IPS-18a (cell line): ENCODE measurements at regions not wholly inside any gene's neighbourhood (a gene's known extent, or its start where the extent isn't known, plus 50 kb on each side); places are given as distances from the start of the nearest gene placed in this dataset.
"Not testable (repeated sequence)": the region's sequence is repeated elsewhere in the genome, so short reads cannot be mapped to it uniquely, and the experiment has no call there.

Experiments used
- H3K27ac ChIP-seq: one replicate; pipeline ENCODE4 v1.5.1; 2013; ENCODE audit warnings: low read length
- H3K27me3 ChIP-seq: one replicate; pipeline ENCODE4 v1.6.1; 2013; ENCODE audit warnings: mild to moderate bottlenecking, low read length; ENCODE audit not compliant: control insufficient read depth, insufficient read depth
- H3K36me3 ChIP-seq: one replicate; pipeline ENCODE4 v1.6.1; 2013; ENCODE audit warnings: low read depth, low read length; ENCODE audit not compliant: control insufficient read depth
- H3K4me1 ChIP-seq: one replicate; pipeline ENCODE4 v1.6.1; 2013; ENCODE audit warnings: low read depth, low read length; ENCODE audit not compliant: control insufficient read depth
- H3K4me3 ChIP-seq: one replicate; pipeline ENCODE4 v1.5.1; 2013; ENCODE audit warnings: low read length
- H3K9ac ChIP-seq: one replicate; pipeline ENCODE4 v1.6.1; 2013; ENCODE audit warnings: mild to moderate bottlenecking, low read length, moderate library complexity
- H3K9me3 ChIP-seq: one replicate; pipeline ENCODE4 v1.6.1; 2013; ENCODE audit warnings: low read depth, low read length; ENCODE audit not compliant: control insufficient read depth

DNA sequence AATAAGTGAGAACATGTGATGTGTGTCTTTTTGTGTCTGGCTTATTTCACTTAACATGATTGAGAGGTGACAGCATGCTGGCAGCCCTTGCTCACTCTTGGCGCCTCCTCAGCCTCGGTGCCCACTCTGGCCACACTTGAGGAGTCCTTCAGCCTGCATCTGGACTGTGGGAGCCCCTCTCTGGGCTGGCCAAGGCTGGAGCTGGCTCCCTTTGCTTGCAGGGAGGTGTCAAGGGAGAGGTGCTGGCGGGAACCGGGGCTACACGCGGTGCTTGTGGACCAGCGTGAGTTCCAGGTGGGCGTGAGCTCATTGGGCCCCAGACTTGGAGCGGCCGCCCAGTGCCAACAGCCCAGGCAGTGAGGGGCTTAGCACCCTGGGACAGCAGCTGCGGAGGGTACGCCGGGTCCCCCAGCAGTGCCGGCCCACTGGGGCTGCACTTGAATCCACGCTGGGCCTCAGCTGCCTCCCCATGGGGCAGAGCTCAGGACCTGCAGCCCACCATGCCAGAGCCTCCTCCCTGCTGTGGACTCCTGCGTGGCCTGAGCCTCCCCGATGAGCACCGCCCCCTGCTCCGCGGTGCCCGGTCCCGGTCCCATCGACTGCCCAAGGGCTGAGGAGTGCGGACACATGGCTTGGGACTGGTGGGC lies 658.6 kb downstream of the GRXCR1 start:
- Histone ChIP-seq H3K4me3 (no peak overlapping the region), H3K9ac (no peak overlapping the region), H3K4me1 (no peaks in the 10 kb centered on the region), H3K9me3 (peaks cover 7% of the 10 kb centered on the region), H3K27ac (no peak overlapping the region), H3K36me3 (no peaks in the 10 kb centered on the region), H3K27me3 (no peaks in the 10 kb centered on the region)

- H3K36me3 ChIP-seq = no peaks in the 10 kb centered on the region
- no peaks in the 10 kb centered on the region for H3K4me1 ChIP-seq
- no peaks in the 10 kb centered on the region for H3K27me3 ChIP-seq
- peaks cover 7% of the 10 kb centered on the region for H3K9me3 ChIP-seq
- no peak overlapping the region for H3K4me3 ChIP-seq
- no peak overlapping the region for H3K27ac ChIP-seq
- no peak overlapping the region for H3K9ac ChIP-seq
These were observed 663.7 kb downstream of the GRXCR1 start for GRCh38 chr4:43556262-43556661.

DNA sequence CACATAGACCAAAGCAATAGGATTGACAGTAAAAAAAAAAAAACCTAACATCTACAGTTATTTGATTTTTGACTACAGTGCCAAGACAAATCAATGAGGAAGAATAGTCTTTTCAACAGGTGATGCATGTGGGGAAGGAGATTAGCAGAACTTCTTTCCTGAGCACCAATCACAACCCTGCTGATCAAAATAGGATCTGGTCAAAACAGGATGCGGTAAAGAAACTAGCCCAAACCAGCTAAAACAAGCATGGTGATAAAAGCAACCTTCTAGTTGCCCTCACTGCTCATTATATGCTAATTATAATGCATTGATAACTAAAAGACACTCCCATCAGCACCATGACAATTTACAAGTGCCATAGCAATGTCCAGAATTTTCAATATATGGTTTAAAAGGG lies 667.5 kb downstream of the GRXCR1 start:
- H3K36me3 ChIP-seq = no peaks in the 10 kb centered on the region
- no peak overlapping the region for H3K4me3 ChIP-seq
- H3K27ac ChIP-seq = no peak overlapping the region
- H3K4me1 ChIP-seq = no peaks in the 10 kb centered on the region
- no peak overlapping the region for H3K9ac ChIP-seq
- no peaks in the 10 kb centered on the region for H3K27me3 ChIP-seq
- H3K9me3 ChIP-seq = peaks cover 3% of the 10 kb centered on the region

- no peaks in the 10 kb centered on the region for H3K27me3 ChIP-seq
- H3K4me3 ChIP-seq = no peak overlapping the region
- no peaks in the 10 kb centered on the region for H3K4me1 ChIP-seq
- no peaks in the 10 kb centered on the region for H3K36me3 ChIP-seq
- no peak overlapping the region for H3K27ac ChIP-seq
- no peaks in the 10 kb centered on the region for H3K9me3 ChIP-seq
- no peak overlapping the region for H3K9ac ChIP-seq
These were observed 671.6 kb downstream of the GRXCR1 start for GRCh38 chr4:43564107-43564506.

DNA sequence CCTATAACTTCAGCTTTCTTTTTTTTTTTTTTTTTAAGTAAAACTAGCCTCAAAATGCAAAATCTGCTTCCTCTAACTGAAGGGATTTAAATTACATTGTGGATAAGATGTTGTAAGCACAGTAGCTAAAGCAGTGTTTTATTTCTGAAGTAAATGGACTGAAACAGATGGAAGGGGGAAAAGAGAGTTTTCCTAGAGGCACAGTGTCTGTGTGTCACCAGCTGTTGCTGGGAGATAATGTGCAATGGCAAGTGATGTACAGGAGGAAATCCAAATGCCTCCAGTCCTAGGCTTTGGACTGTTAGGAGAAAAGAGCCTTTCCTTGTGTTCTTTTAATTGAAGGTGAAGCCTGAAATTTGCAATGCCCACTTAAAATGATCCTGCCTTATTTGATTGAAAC lies 672.1 kb downstream of the GRXCR1 start:
- no peak overlapping the region for H3K27ac ChIP-seq
- H3K9me3 ChIP-seq = no peaks in the 10 kb centered on the region
- no peaks in the 10 kb centered on the region for H3K4me1 ChIP-seq
- H3K4me3 ChIP-seq = no peak overlapping the region
- H3K36me3 ChIP-seq = no peaks in the 10 kb centered on the region
- no peaks in the 10 kb centered on the region for H3K27me3 ChIP-seq
- no peak overlapping the region for H3K9ac ChIP-seq

DNA sequence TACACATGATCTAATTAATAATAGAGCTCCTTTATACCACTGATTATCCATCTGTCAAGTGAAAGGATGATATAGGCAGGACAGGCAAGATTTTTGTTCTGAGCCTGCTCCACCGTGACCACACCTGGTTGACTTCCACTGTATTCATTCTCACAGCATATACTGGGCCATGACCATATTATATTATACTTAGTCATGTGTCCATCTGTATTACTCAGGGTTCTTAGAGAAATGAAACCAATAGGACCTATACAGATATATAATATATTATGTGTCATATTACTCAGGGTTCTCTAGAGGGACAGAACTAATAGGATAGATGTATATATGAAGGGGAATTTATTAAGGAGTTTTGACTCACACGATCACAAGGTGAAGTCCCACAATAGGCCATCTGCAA lies 675.1 kb downstream of the GRXCR1 start:
- no peak overlapping the region for H3K9ac ChIP-seq
- no peaks in the 10 kb centered on the region for H3K4me1 ChIP-seq
- no peaks in the 10 kb centered on the region for H3K36me3 ChIP-seq
- H3K4me3 ChIP-seq = no peak overlapping the region
- H3K9me3 ChIP-seq = no peaks in the 10 kb centered on the region
- H3K27me3 ChIP-seq = no peaks in the 10 kb centered on the region
- no peak overlapping the region for H3K27ac ChIP-seq

DNA sequence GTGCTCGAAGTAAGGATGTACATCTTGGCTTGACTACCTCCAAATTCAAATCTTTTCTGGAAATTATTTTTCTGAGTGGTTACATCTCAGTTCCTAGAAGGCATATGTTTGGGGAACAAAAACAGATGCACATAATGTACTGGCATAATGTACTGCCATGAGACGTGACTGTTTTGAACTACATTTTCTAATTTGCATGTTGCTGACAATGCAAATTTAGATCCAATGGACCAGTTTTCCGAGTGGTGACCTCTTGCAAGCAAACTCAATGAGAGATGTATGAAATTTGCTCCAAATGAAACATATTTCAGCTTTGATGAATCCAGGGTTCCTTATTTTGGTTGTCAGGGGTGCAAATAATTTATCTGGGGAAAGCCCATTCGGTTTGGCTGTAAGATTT lies 694.3 kb downstream of the GRXCR1 start:
- no peak overlapping the region for H3K9ac ChIP-seq
- H3K36me3 ChIP-seq = no peaks in the 10 kb centered on the region
- H3K9me3 ChIP-seq = no peaks in the 10 kb centered on the region
- no peak overlapping the region for H3K27ac ChIP-seq
- no peak overlapping the region for H3K4me3 ChIP-seq
- no peaks in the 10 kb centered on the region for H3K4me1 ChIP-seq
- no peaks in the 10 kb centered on the region for H3K27me3 ChIP-seq

DNA sequence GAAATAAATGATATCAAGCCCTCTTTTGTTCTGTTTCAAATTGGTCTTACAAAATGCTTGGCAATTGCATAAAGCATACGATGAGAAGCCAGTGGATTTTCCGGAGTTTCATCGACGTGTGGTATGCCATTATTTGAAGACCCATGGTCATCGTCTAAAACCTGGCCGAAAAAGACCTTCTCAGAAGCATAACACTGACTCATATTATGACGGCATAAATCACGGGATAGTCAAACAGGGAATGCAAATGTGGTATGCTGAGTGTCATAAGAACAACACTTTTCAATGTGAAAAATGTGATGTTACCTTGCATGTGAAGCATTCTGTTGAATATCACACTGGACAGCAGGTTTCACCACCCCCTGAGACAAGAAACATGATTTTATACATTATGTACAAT lies 695.2 kb downstream of the GRXCR1 start:
- H3K36me3 ChIP-seq = no peaks in the 10 kb centered on the region
- H3K9me3 ChIP-seq = no peaks in the 10 kb centered on the region
- no peaks in the 10 kb centered on the region for H3K27me3 ChIP-seq
- H3K4me3 ChIP-seq = no peak overlapping the region
- no peak overlapping the region for H3K9ac ChIP-seq
- H3K27ac ChIP-seq = no peak overlapping the region
- no peaks in the 10 kb centered on the region for H3K4me1 ChIP-seq

GRCh38 chr4:43607400-43607799 lies 714.9 kb downstream of the GRXCR1 start:
- H3K9ac ChIP-seq = no peak overlapping the region
- H3K27me3 ChIP-seq = no peaks in the 10 kb centered on the region
- H3K4me1 ChIP-seq = no peaks in the 10 kb centered on the region
- H3K9me3 ChIP-seq = no peaks in the 10 kb centered on the region
- H3K36me3 ChIP-seq = no peaks in the 10 kb centered on the region
- no peak overlapping the region for H3K27ac ChIP-seq
- H3K4me3 ChIP-seq = no peak overlapping the region

DNA sequence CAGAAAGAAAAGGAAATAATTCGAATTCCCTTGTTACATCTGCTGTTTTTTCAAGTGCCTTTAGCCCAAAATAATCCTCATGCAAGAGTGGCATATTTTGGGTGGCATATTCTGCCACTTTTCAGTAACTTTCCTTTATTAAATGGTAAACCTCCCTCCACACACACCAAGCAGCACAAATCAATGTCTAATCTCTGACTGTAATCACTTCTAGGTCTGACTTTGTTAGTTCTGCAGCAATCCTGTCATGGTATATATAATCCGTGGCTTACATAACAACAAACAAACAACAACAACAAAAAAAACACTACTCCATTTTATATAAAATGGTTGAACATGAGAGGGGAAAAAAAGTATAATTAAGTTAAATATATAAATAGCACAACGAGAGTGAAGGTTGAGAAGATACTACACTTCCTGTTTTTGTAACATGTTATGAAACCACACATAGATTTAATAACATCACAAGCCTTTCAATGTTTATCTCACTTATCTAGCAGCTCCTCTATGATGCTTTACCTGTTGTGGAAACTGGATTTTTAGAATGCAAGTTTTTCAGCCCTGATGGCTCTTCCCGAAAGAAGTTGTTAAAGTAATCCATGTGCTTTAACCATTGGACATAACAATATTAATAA lies 715.4 kb downstream of the GRXCR1 start:
- no peaks in the 10 kb centered on the region for H3K27me3 ChIP-seq
- no peaks in the 10 kb centered on the region for H3K9me3 ChIP-seq
- H3K27ac ChIP-seq = no peak overlapping the region
- H3K9ac ChIP-seq = no peak overlapping the region
- no peaks in the 10 kb centered on the region for H3K36me3 ChIP-seq
- H3K4me3 ChIP-seq = no peak overlapping the region
- H3K4me1 ChIP-seq = no peaks in the 10 kb centered on the region

DNA sequence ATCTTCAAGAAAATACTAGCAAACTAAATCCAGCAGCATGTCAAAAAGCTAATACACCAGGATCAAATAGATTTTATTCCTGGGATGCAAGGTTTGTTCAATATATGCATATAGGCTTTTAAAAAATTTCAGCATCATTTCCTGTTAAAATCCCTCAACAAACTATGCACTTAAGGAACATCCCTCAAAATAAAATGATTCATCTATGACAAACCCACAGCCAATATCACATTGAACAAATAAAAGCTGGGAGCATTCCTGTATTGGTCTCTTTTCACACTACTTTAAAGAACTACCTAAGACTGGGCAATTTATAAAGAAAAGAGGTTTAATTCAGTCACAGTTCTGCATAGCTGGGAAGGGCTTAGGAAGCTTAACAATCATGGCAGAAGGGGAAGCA lies 726.7 kb downstream of the GRXCR1 start:
- no peak overlapping the region for H3K27ac ChIP-seq
- no peaks in the 10 kb centered on the region for H3K27me3 ChIP-seq
- H3K9me3 ChIP-seq = no peaks in the 10 kb centered on the region
- no peak overlapping the region for H3K9ac ChIP-seq
- H3K4me3 ChIP-seq = no peak overlapping the region
- no peaks in the 10 kb centered on the region for H3K36me3 ChIP-seq
- H3K4me1 ChIP-seq = no peaks in the 10 kb centered on the region

DNA sequence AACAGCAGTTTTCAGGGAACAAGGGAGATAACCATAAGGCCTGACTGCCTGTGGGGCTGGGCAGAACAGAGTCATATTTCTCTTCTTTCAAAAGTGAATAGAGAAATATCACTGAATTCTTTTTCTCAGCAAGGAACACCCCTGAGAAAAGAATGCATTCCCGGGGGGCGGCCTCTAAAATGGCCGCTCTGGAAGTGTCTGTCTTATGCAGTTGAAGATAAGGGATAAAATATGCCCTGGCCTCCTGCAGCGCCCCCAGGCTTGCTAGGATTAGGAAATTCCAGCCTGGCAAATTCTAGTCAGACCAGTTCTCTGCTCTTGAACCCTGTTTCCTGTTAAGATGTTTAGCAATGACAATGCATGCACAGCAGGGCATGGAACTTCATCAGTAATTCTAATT lies 745.4 kb downstream of the GRXCR1 start:
- H3K36me3 ChIP-seq, H3K4me3 ChIP-seq, H3K9me3 ChIP-seq, H3K4me1 ChIP-seq, H3K9ac ChIP-seq, H3K27ac ChIP-seq, H3K27me3 ChIP-seq: not testable (repeated sequence)
